HepG2 (cell line): ENCODE measurements at regions not wholly inside any gene's neighbourhood (a gene's known extent, or its start where the extent isn't known, plus 50 kb on each side); places are given as distances from the start of the nearest gene placed in this dataset.

Source experiments
- CTCF ChIP-seq: sonication (generic); formaldehyde crosslinking; IDR thresholded peaks from 2 replicates; pipeline ENCODE4 v1.5.0; 2020; ENCODE audit warnings: mild to moderate bottlenecking, missing genetic modification reagents, moderate library complexity
- DR1 ChIP-seq: sonication (generic); formaldehyde crosslinking; IDR thresholded peaks from 2 replicates; pipeline ENCODE4 v1.8.0; 2021; ENCODE audit warnings: mild to moderate bottlenecking, missing genetic modification reagents, inconsistent platforms
- GATAD2A ChIP-seq: IDR thresholded peaks from 2 replicates; pipeline ENCODE4 v1.6.1; 2016
- JUNB ChIP-seq: sonication (generic); formaldehyde crosslinking; IDR thresholded peaks from 2 replicates; pipeline ENCODE4 v1.8.0; 2022; ENCODE audit warnings: missing genetic modification reagents, mild to moderate bottlenecking, borderline replicate concordance
- NCOR1 ChIP-seq: fragments of 200-600 bp; sonication (generic); IDR thresholded peaks from 2 replicates; pipeline ENCODE4 v1.7.0; 2017; ENCODE audit warnings: antibody characterized with exemption, low read length, borderline replicate concordance
- NFIC ChIP-seq: IDR thresholded peaks from 2 replicates; pipeline ENCODE4 v1.6.1; 2012; ENCODE audit warnings: mild to moderate bottlenecking, low read length, inconsistent platforms
- POLR2AphosphoS5 ChIP-seq: IDR thresholded peaks from 2 replicates; pipeline ENCODE4 v1.6.1; 2012; ENCODE audit warnings: low read depth, low read length
- SMC3 ChIP-seq: IDR thresholded peaks from 2 replicates; pipeline ENCODE4 v1.6.1; 2011; ENCODE audit warnings: low read length, improper control_type of control experiment
- YY1 ChIP-seq: IDR thresholded peaks from 2 replicates; pipeline ENCODE4 v1.6.1; 2011; ENCODE audit warnings: low read length, low read depth, moderate library complexity, mild to moderate bottlenecking; ENCODE audit not compliant: insufficient read depth, insufficient replicate concordance
- ZNF274 ChIP-seq: sonication (generic); formaldehyde crosslinking; IDR thresholded peaks from 2 replicates; pipeline ENCODE4 v1.5.1; 2020; ENCODE audit warnings: mild to moderate bottlenecking, missing genetic modification reagents
- ZNF292 ChIP-seq: sonication (generic); formaldehyde crosslinking; IDR thresholded peaks from 2 replicates; pipeline ENCODE4 v1.8.1; 2022; ENCODE audit warnings: mild to moderate bottlenecking, low read depth, missing genetic modification reagents, borderline replicate concordance
- ZNF350 ChIP-seq: sonication (generic); formaldehyde crosslinking; IDR thresholded peaks from 2 replicates; pipeline ENCODE4 v1.4.0; 2020; ENCODE audit warnings: mild to moderate bottlenecking, low read depth, missing genetic modification reagents, borderline replicate concordance
- ZNF646 ChIP-seq: sonication (generic); formaldehyde crosslinking; IDR thresholded peaks from 2 replicates; pipeline ENCODE4 v1.9.0; 2021; ENCODE audit warnings: mild to moderate bottlenecking, missing genetic modification reagents
- ZNF724P ChIP-seq: sonication (generic); formaldehyde crosslinking; IDR thresholded peaks from 2 replicates; pipeline ENCODE4 v1.8.0; 2022; ENCODE audit warnings: missing genetic modification reagents, borderline replicate concordance

- TF ChIP-seq ZNF292 (CRISPR knock-in tag) (no peak), JUNB (CRISPR knock-in tag) (no peak), NFIC (no peak), ZNF724P (CRISPR knock-in tag) (no peak), POLR2AphosphoS5 (no peak), CTCF (no peak), GATAD2A (CRISPR knock-in tag) (no peak), YY1 (no peak), NCOR1 (no peak), SMC3 (no peak), ZNF646 (no peak), ZNF350 (CRISPR knock-in tag) (no peak), ZNF274 (CRISPR knock-in tag) (no peak), DR1 (no peak)
Observed at GRCh38 chr22:46079861-46080821, 70.2 kb upstream of the PPARA start.
